ENCODE measurements at regions not wholly inside any gene's neighbourhood (a gene's known extent, or its start where the extent isn't known, plus 50 kb on each side); places are given as distances from the start of the nearest gene placed in this dataset.

DNA sequence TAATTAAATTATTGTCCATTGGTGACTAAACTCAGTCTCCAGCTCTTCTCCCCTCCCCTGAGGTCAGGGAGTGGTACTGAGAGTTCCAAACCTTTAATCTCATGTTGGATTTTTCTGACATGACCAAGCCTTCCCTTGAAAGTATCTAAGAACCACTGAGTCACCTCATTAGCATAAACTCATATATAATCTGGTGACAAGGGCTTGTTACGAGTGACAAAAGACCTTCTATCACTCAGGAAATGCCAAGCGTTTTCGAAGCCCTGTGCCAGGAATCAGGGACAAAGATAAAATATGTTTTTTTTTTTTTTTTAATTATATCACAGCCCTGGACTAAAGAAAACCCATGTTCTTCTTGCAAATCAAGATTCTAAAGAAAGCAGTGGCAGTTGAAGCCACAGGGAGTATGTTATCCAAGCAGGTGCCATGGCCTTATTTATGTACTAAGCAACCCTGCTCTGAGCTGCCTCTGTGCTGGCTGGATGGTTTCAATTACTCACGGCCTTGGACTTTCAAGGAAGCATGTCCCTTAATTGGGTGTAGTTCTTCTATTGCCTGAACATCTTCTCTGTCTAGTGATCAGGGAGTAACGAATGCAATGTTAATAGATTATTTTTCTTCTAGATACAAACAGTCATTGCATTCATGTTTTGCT lies 169.0 kb upstream of the PRKCQ start:
- DNase-seq (ENCODE audit: low read depth in 2 of 2), result peak; percentile 32 to 35
- TF ChIP-seq, protein P1, sequence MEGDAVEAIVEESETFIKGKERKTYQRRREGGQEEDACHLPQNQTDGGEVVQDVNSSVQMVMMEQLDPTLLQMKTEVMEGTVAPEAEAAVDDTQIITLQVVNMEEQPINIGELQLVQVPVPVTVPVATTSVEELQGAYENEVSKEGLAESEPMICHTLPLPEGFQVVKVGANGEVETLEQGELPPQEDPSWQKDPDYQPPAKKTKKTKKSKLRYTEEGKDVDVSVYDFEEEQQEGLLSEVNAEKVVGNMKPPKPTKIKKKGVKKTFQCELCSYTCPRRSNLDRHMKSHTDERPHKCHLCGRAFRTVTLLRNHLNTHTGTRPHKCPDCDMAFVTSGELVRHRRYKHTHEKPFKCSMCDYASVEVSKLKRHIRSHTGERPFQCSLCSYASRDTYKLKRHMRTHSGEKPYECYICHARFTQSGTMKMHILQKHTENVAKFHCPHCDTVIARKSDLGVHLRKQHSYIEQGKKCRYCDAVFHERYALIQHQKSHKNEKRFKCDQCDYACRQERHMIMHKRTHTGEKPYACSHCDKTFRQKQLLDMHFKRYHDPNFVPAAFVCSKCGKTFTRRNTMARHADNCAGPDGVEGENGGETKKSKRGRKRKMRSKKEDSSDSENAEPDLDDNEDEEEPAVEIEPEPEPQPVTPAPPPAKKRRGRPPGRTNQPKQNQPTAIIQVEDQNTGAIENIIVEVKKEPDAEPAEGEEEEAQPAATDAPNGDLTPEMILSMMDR (IDR thresholded peaks at IDR 0.05; ENCODE audit: low read depth, low read length), result no peak
- no peak overlapping the region for H3K4me3 ChIP-seq (replicated peaks in 1 of 2; ENCODE audit: low read depth in 2 of 2, low read length in 2 of 2)

DNA sequence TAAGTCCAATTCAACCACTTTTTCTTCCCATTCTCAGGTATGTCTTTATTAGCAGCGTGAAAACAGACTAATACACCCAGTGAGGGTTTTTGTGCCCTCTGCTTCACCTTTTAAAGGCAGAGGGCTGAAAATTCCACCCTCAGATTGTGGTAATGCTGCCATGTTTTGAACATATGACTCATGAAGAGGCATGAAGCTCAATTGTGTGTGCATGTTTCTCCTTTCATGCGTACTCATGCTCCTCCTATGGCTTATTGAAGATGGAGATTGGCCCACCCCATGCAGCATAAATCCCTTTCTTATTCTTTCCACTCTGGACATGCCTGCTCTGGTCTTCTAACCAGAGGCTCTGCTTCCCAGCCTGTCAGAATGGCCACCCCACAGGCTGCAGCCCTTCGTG lies 168.0 kb upstream of the PRKCQ start:
- TF ChIP-seq, protein P1 (IDR thresholded peaks at IDR 0.05; ENCODE audit: low read depth, low read length), result no peak
- H3K4me3 ChIP-seq (replicated peaks in 1 of 2; ENCODE audit: low read depth in 2 of 2, low read length in 2 of 2), result no peak overlapping the region
- no peak for DNase-seq (ENCODE audit: low read depth in 2 of 2)

DNA sequence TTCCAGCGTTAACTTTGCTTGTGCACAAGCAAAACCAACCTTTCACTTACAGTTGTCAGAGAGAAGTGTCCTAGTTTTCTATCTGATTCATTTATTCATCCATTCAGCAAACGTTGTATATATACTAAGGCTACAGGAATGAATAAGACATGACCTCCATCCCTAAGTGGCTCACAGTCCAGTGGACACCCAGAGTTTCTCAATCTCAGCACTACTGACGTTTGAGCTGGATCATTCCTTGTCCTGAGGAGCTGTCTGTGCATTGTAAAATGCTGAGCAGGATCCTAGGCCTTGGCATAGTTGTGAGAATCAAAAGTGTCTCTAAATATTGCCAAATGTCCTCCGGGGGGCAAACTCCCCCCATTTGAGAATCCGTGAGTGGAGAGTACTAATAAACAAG lies 166.7 kb upstream of the PRKCQ start:
- TF ChIP-seq, protein P1 (IDR thresholded peaks at IDR 0.05; ENCODE audit: low read depth, low read length), result no peak
- peak; percentile 35 to 41 for DNase-seq (ENCODE audit: low read depth in 2 of 2)
- H3K4me3 ChIP-seq (replicated peaks in 1 of 2; ENCODE audit: low read depth in 2 of 2, low read length in 2 of 2), result no peak overlapping the region

DNA sequence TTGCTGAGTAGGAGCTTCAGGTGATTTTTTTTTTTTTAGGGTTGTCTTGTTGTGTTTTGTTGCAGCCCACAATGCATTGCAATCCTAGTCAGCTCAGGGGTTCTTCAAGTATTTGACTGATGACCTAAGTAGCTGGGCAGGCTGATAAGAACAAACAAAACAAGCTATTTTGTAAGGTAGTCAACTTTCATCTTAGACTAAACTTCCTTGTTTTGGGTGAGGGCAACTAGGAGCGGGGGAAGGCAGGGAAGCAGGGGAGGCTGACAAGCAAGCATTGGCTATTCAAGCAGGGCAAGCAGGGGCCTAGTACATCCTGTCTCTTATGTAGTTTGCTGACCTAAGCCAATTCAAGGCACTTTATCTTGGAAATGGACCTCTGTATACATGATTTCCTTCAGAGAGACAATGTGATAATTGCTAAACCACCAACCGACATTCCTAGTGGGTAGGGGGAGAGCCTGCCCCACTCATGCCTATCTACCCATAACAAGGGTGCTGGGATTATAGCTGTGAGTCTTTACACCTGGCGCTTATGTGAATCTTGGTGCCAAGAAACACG lies 163.3 kb upstream of the PRKCQ start:
- no peak overlapping the region for H3K4me3 ChIP-seq (replicated peaks in 1 of 2; ENCODE audit: low read depth in 2 of 2, low read length in 2 of 2)
- DNase-seq (ENCODE audit: low read depth in 2 of 2), result no peak
- TF ChIP-seq, protein P1 (IDR thresholded peaks at IDR 0.05; ENCODE audit: low read depth, low read length), result no peak

DNA sequence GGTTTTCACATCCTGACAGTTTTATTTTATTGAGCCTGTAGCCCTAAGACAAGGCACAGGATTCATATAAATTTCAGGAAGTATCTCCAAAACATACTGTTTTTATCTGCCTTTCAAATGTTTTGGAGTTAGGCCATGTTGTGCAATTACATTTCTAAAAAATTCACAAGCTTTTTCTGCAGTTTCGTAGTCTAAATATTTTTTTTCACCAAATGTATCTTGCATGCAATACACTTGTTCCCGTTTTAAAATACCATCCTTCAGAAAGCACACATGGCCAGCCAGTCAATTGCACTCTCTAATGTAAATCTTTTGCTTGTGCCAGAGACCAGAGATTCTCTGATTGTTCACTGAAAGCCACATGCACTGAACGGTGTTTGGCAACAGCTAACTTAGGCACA lies 161.5 kb upstream of the PRKCQ start:
- peak in 1 of 2 donors; percentile 74 for DNase-seq (ENCODE audit: low read depth in 2 of 2)
- TF ChIP-seq, protein P1 (IDR thresholded peaks at IDR 0.05; ENCODE audit: low read depth, low read length), result no peak
- no peak overlapping the region for H3K4me3 ChIP-seq (replicated peaks in 1 of 2; ENCODE audit: low read depth in 2 of 2, low read length in 2 of 2)

DNA sequence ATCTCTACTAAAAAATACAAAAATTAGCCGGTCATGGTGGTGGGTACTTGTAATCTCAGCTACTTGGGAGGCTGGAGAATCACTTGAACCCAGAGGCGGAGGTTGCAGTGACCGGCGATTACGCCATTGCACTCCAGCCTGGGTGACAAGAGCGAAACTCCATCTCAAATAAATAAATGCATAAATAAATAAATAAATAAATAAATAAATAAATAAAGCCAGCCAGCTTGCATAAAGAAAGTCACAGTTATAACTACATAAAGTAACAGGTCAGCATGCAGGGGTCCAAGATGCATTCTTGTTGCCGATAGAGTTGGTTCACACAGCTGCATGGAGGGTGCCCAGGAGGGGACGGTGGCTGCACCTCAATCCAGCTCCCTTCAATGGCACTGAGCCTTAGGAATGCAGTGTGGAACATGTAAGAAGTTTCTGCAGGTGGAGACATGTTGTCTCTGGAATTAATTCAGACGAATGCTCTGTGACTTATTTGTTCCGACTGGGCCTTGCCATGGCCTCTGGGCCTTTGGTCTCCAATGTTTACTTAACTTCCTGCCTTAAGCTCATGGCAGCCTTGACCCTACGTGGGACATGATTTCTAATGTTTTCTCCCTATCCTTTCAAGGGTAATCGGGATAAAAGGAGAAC lies 159.6 kb upstream of the PRKCQ start:
- TF ChIP-seq, protein P1 (IDR thresholded peaks at IDR 0.05; ENCODE audit: low read depth, low read length), result no peak
- no peak for DNase-seq (ENCODE audit: low read depth in 2 of 2)
- H3K4me3 ChIP-seq (replicated peaks in 1 of 2; ENCODE audit: low read depth in 2 of 2, low read length in 2 of 2), result no peak overlapping the region

Measured in cardiac fibroblast (primary cell).